OCI-LY7 (cell line): ENCODE measurements at regions not wholly inside any gene's neighbourhood (a gene's known extent, or its start where the extent isn't known, plus 50 kb on each side); places are given as distances from the start of the nearest gene placed in this dataset.

Source experiments
- EZH2phosphoT487 ChIP-seq: fragments of 200-600 bp; sonication (generic); IDR thresholded peaks from 2 replicates; pipeline ENCODE4 v1.6.1; 2018; ENCODE audit warnings: low read depth, borderline replicate concordance, mild to moderate bottlenecking, mixed run types, antibody characterized with exemption, low read length, moderate library complexity, mixed read lengths
- TF ChIP-seq, protein P1 (sequence below): fragments of 200-600 bp; sonication (generic); conservative IDR thresholded peaks from 2 replicates; pipeline ENCODE4 v1.5.1; 2014; ENCODE audit warnings: mild to moderate bottlenecking, antibody characterized with exemption, low read length, moderate library complexity, mixed read lengths

DNA sequence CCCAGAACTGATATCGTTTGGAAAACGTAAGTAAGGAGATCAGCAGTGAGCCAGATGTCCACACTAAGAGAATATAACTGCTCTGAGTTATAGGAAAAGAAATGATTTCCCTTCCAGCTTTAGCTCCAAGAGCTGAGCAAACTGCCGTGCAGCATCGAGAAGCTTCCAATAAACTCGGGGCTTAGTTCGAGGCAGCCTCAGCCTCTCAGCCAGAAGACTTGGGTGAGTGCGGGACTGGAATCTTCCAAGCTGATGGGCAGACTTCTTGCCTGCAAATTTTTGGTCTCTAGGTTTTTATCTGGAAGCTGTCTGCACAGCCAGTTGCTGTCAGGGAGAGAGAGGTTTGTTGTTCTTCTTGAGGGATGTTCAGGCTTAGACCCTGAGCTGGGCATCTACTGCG is 196.1 kb downstream of the PHETA1 start:
- TF ChIP-seq, protein P1, sequence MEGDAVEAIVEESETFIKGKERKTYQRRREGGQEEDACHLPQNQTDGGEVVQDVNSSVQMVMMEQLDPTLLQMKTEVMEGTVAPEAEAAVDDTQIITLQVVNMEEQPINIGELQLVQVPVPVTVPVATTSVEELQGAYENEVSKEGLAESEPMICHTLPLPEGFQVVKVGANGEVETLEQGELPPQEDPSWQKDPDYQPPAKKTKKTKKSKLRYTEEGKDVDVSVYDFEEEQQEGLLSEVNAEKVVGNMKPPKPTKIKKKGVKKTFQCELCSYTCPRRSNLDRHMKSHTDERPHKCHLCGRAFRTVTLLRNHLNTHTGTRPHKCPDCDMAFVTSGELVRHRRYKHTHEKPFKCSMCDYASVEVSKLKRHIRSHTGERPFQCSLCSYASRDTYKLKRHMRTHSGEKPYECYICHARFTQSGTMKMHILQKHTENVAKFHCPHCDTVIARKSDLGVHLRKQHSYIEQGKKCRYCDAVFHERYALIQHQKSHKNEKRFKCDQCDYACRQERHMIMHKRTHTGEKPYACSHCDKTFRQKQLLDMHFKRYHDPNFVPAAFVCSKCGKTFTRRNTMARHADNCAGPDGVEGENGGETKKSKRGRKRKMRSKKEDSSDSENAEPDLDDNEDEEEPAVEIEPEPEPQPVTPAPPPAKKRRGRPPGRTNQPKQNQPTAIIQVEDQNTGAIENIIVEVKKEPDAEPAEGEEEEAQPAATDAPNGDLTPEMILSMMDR = no peak
- no peak for TF ChIP-seq EZH2phosphoT487
